Loucy (cell line): ENCODE measurements at regions not wholly inside any gene's neighbourhood (a gene's known extent, or its start where the extent isn't known, plus 50 kb on each side); places are given as distances from the start of the nearest gene placed in this dataset.

Source experiments
- CTCF ChIP-seq: fragments of 200-600 bp; sonication (generic); conservative IDR thresholded peaks from 2 replicates; pipeline ENCODE4 v1.5.1; 2014; ENCODE audit warnings: mild to moderate bottlenecking, antibody characterized with exemption, low read length
- EZH2phosphoT487 ChIP-seq: fragments of 200-600 bp; IDR thresholded peaks from 2 replicates; pipeline ENCODE4 v1.6.1; 2018; ENCODE audit warnings: antibody characterized with exemption, mild to moderate bottlenecking, moderate library complexity, borderline replicate concordance

DNA sequence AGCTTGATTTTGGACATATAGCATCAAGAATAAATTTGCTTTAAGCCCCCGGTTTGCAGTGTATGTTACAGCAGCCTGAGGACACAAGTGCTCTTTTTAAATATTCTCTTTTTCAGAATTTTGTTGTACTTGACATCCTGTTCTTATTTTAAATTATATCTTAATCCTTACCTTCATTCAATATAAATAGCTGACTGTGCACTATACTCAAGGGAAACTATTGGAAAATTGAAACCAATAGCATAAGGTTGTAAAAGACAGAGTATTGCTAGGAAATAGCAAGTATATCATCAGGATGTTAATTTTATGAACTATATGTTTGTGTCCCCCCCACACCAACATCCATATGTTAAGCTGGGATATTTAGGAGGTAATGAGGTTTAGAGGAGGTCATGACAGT lies 120.4 kb upstream of the CDH10 start:
- TF ChIP-seq CTCF = no peak
- TF ChIP-seq EZH2phosphoT487 = no peak
